A549 (cell line): ENCODE measurements at regions not wholly inside any gene's neighbourhood (a gene's known extent, or its start where the extent isn't known, plus 50 kb on each side); places are given as distances from the start of the nearest gene placed in this dataset.
A peak's percentile ranks its signal among the peaks of the same experiment; 100 is the strongest.

Experiments
- ATAC-seq, 2 experiments: fragments of 200-7000 bp in 1 of 2; fragments of >200 bp in 1 of 2; cut with Nextera tagmentation in 1 of 2; cut with Tn5 transposase in 1 of 2; 3 replicates each; pipeline versions ENCODE4 v1.8.0 to v1.9.1; 2018 to 2020; ENCODE audit warnings: mild to moderate bottlenecking in 1 of 2, moderate library complexity in 1 of 2
- CTCF ChIA-PET: fragments of 300-600 bp; sonication (Branson Sonifier 250); formaldehyde crosslinking; extraction: SDS; loops from one replicate; lab custom pipeline; 2021; ENCODE audit warnings: antibody characterized with exemption, inconsistent platforms; lab: Yijun Ruan, JAX
- POLR2A ChIA-PET: fragments of 350-600 bp; formaldehyde crosslinking; extraction: SDS; loops from one replicate; lab custom pipeline; 2021; ENCODE audit warnings: antibody characterized with exemption, inconsistent platforms; lab: Yijun Ruan, JAX
- DNase-seq, 2 experiments: peaks; one replicate each; pipeline versions ENCODE4 v3.0.0 to v3.0.0-alpha.2; 2011 to 2016; ENCODE audit warnings: low read depth in 1 of 2, low spot score in 1 of 2
- FAIRE-seq: peaks from 2 replicates; lab custom pipeline; 2011; peaks lifted over from hg19 to GRCh38; lab: Jason Lieb, UNC
- H3K27ac ChIP-seq, 2 experiments: fragments of >200 bp; sonication (Bioruptor Twin); formaldehyde crosslinking; 3 replicates each; pipeline ENCODE4 v1.5.1; 2016 to 2017
- H3K4me1 ChIP-seq: fragments of >200 bp; sonication (Bioruptor Twin); formaldehyde crosslinking; 3 replicates; pipeline ENCODE4 v1.6.1; 2016
- H3K4me2 ChIP-seq: fragments of >200 bp; sonication (Bioruptor Twin); formaldehyde crosslinking; 3 replicates; pipeline ENCODE4 v1.6.1; 2016
- H3K4me3 ChIP-seq: fragments of >200 bp; sonication (Bioruptor Twin); formaldehyde crosslinking; 3 replicates; pipeline ENCODE4 v1.5.1; 2016
- H3K9me3 ChIP-seq: fragments of >200 bp; sonication (Bioruptor Twin); formaldehyde crosslinking; 3 replicates; pipeline ENCODE4 v1.6.1; 2016
- BHLHE40 ChIP-seq: IDR thresholded peaks from 2 replicates; pipeline ENCODE4 v1.6.1; 2012; ENCODE audit warnings: low read depth, low read length, inconsistent platforms
- CBX8 ChIP-seq: fragments of 200-600 bp; sonication (generic); IDR thresholded peaks from 2 replicates; pipeline ENCODE4 v1.6.1; 2016
- CHD4 ChIP-seq: fragments of 200-600 bp; sonication (generic); IDR thresholded peaks from 2 replicates; pipeline ENCODE4 v1.6.1; 2016; ENCODE audit warnings: antibody characterized with exemption, mild to moderate bottlenecking, borderline replicate concordance
- EHMT2 ChIP-seq: fragments of 200-600 bp; sonication (generic); IDR thresholded peaks from 2 replicates; pipeline ENCODE4 v1.6.1; 2016; ENCODE audit warnings: antibody characterized with exemption, low read depth, mild to moderate bottlenecking, moderate library complexity
- GATA3 ChIP-seq: IDR thresholded peaks from 2 replicates; pipeline ENCODE4 v1.6.1; 2012; ENCODE audit warnings: borderline replicate concordance
- HOXB13 ChIP-seq: fragments of 250-450 bp; sonication (Bioruptor Pico); IDR thresholded peaks from 2 replicates; pipeline ENCODE4 v1.5.0; 2020; ENCODE audit warnings: low read depth, mild to moderate bottlenecking, moderate library complexity
- JUNB ChIP-seq: fragments of >200 bp; sonication (Bioruptor Twin); formaldehyde crosslinking; IDR thresholded peaks from 2 replicates; pipeline ENCODE4 v1.6.1; 2016
- KDM1A ChIP-seq: fragments of 200-600 bp; sonication (generic); IDR thresholded peaks from 2 replicates; pipeline ENCODE4 v1.6.1; 2016; ENCODE audit warnings: low read depth, mild to moderate bottlenecking
- MAFK ChIP-seq: fragments of 450-650 bp; IDR thresholded peaks from 2 replicates; pipeline ENCODE4 v1.6.1; 2014; ENCODE audit not compliant: partially characterized antibody
- MAZ ChIP-seq: fragments of 150-350 bp; IDR thresholded peaks from 2 replicates; pipeline ENCODE4 v1.6.1; 2014; ENCODE audit warnings: antibody characterized with exemption, low read depth, low read length, borderline replicate concordance
- MYC ChIP-seq: IDR thresholded peaks from 2 replicates; pipeline ENCODE4 v1.6.1; 2012; ENCODE audit warnings: mild to moderate bottlenecking, inconsistent platforms, low read length, improper control_type of control experiment, borderline replicate concordance
- NFE2L2 ChIP-seq: fragments of 150-350 bp; conservative IDR thresholded peaks from 2 replicates; pipeline ENCODE4 v1.6.1; 2014; ENCODE audit warnings: low read length
- NR3C1 ChIP-seq: fragments of >200 bp; sonication (Bioruptor Twin); formaldehyde crosslinking; IDR thresholded peaks from 3 replicates; pipeline ENCODE4 v1.6.1; 2017
- RAD21 ChIP-seq, 2 experiments: fragments of >200 bp in 1 of 2; sonication (Bioruptor Twin) in 1 of 2; formaldehyde crosslinking in 1 of 2; IDR thresholded peaks in 1 of 2; conservative IDR thresholded peaks in 1 of 2; 2 replicates in 1 of 2; 3 replicates in 1 of 2; pipeline ENCODE4 v1.6.1; 2012 to 2018; ENCODE audit warnings: inconsistent platforms in 1 of 2
- RFX5 ChIP-seq: fragments of 450-650 bp; IDR thresholded peaks from 2 replicates; pipeline ENCODE4 v1.7.1; 2014; ENCODE audit warnings: antibody characterized with exemption, mild to moderate bottlenecking, moderate library complexity
- RNF2 ChIP-seq: fragments of 200-600 bp; sonication (generic); IDR thresholded peaks from 2 replicates; pipeline ENCODE4 v1.6.1; 2016; ENCODE audit warnings: low read depth, mild to moderate bottlenecking, antibody characterized with exemption, moderate library complexity, borderline replicate concordance
- TP53 ChIP-seq: fragments of 250-450 bp; sonication (Bioruptor Pico); IDR thresholded peaks from 2 replicates; pipeline ENCODE4 v1.5.0; 2021; ENCODE audit warnings: mild to moderate bottlenecking, moderate library complexity
- ZSCAN20 ChIP-seq: fragments of 250-450 bp; sonication (Bioruptor Pico); IDR thresholded peaks from 2 replicates; pipeline ENCODE4 v1.8.0; 2022; ENCODE audit warnings: mild to moderate bottlenecking, moderate library complexity
- WGBS: methylation state at CpG from one replicate; pipeline ENCODE4 v1.1.6; 2017; ENCODE audit errors: missing lambda C conversion rate; 5-methylcytosine and 5-hydroxymethylcytosine counted together
- TF ChIP-seq, protein P1 (sequence below): fragments of 450-650 bp; IDR thresholded peaks from 2 replicates; pipeline ENCODE4 v1.6.1; 2014; ENCODE audit warnings: antibody characterized with exemption
- TF ChIP-seq, protein P2 (sequence below): fragments of >200 bp; sonication (Bioruptor Twin); formaldehyde crosslinking; IDR thresholded peaks from 2 replicates; pipeline ENCODE4 v1.6.1; 2016
- TF ChIP-seq, protein P3 (sequence below): IDR thresholded peaks from 2 replicates; pipeline ENCODE4 v1.6.1; 2012
- TF ChIP-seq, protein P4 (sequence below): IDR thresholded peaks from 2 replicates; pipeline ENCODE4 v1.6.1; 2012; ENCODE audit warnings: low read depth, borderline replicate concordance

DNA sequence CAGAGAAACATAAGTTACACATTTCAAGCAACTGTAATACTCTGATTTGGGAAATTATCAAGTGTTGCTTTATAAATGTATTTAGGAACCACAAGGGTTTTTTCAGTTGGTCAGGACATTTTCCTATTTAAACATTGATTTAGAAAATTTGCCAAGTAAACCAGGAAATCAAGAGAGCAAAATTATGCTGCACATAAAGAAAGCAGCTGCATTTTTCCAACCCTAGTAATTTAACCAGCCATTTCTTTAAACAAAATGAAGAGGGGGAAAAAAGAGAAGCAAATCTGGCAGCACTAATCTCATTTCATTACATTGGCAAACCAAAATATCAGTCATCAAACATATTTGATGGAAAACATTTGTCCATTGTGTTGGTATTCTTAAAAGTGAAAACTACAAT, 271.4 kb downstream of the TLE1 start:
- ChIA-PET CTCF (interaction anchor here (1.2 kb wide), 1 partner anchor 20 kb away, joined by 3 read pairs; no protein-coding TSS in a partner anchor), POLR2A (no interaction called here)
- no peak overlapping the region for H3K4me2 ChIP-seq
- DNase-seq (no peak), FAIRE-seq (no peak), ATAC-seq (no peak)
- TF ChIP-seq NFE2L2: no peak
- no peak for TF ChIP-seq MAZ
- no peak for TF ChIP-seq BHLHE40
- TF ChIP-seq RAD21 (conservative IDR thresholded peaks at IDR 0.05 in 1 of 2, IDR thresholded peaks at IDR 0.05 in 1 of 2): no peak
- no peak for TF ChIP-seq CHD4
- no peak overlapping the region for H3K27ac ChIP-seq
- H3K4me3 ChIP-seq: no peak overlapping the region
- peaks cover 16% of the 10 kb centered on the region; the same call in 2 of the 3 replicates for H3K9me3 ChIP-seq
- H3K4me1 ChIP-seq: no peaks in the 10 kb centered on the region

DNA sequence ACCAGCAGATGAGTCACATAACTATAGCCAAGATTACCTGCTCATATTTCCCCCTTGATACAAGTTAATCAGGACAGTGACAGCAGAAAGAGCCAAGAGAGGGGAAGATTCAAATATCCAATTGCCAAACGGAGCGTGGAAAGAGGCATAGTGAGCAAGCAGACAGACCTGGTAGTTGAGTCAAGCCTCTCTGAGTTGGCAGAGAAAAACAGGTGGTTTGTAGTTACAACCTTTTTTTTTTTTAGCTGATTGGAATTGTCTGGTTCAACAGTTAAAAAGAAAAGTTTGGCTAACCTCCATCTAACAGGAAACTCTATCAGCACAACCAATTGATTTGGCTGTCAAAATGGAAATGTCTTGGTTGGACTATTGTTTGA, 272.1 kb downstream of the TLE1 start:
- FAIRE-seq: peak; percentile 13
- H3K27ac ChIP-seq: no peak overlapping the region
- TF ChIP-seq TP53 (CRISPR knock-in tag): no peak
- TF ChIP-seq, protein P1, sequence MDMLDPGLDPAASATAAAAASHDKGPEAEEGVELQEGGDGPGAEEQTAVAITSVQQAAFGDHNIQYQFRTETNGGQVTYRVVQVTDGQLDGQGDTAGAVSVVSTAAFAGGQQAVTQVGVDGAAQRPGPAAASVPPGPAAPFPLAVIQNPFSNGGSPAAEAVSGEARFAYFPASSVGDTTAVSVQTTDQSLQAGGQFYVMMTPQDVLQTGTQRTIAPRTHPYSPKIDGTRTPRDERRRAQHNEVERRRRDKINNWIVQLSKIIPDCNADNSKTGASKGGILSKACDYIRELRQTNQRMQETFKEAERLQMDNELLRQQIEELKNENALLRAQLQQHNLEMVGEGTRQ: no peak
- TF ChIP-seq, protein P2, sequence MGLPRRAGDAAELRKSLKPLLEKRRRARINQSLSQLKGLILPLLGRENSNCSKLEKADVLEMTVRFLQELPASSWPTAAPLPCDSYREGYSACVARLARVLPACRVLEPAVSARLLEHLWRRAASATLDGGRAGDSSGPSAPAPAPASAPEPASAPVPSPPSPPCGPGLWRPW: no peak
- no peak overlapping the region for H3K4me3 ChIP-seq
- ChIA-PET POLR2A (no interaction called here), CTCF (interaction anchor here (0.7 to 1.2 kb wide), 2 partner anchors 20 to 31 kb away, joined by 3 read pairs; no protein-coding TSS in a partner anchor)
- no peak overlapping the region for H3K4me2 ChIP-seq
- no peak for ATAC-seq
- H3K4me1 ChIP-seq: no peaks in the 10 kb centered on the region
- no peak for DNase-seq
- peaks cover 18% of the 10 kb centered on the region; the same call in 2 of the 3 replicates for H3K9me3 ChIP-seq
- 92% methylated on average over 2 of the region's 2 CpGs for WGBS

DNA sequence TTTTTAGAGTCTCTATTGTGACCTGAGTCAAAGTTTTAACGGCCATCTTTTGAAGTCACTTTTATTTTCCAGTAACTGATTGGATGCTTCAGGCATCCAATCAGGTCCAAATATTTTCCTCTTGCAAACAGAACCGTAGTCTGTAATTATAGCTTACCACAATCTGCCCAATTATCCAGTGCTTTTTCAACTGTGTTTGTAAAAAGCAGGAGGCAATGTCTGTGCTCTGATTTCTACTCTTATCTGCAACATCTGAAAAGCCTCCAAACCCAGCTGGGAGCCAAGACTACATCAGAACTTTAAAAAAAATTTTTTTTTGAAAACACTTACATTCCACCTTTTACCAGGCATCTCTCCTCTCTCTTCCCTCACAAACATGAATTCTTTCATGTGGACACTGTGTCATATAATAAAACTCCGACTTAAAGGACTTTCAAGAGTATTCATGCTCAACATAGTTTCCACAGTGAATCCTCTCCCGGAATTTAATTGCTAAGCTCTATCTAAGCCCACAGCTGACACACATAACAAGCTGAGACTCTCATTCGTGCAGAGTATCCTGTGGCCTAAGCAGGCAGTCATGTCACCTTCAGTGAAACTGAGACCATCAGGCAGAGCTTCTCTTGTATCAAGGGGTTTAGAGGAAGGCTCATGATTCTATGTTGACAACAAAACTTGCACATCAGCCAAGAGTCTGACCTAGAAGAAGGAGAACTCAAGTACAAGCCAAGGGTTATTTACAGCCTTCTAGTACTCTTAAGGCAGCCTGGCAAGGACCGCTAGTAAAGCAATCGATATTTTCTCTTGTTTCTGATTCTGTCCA, 272.7 kb downstream of the TLE1 start:
- Histone ChIP-seq H3K4me2 (no peak overlapping the region), H3K9me3 (peaks cover 22% of the 10 kb centered on the region; the same call in 2 of the 3 replicates), H3K4me1 (no peaks in the 10 kb centered on the region), H3K27ac (no peak overlapping the region), H3K4me3 (no peak overlapping the region)
- no peak for TF ChIP-seq NR3C1
- TF ChIP-seq EHMT2: no peak
- TF ChIP-seq, protein P1: no peak
- no peak for TF ChIP-seq ZSCAN20 (CRISPR knock-in tag)
- no peak for TF ChIP-seq JUNB
- no peak for TF ChIP-seq TP53 (CRISPR knock-in tag)
- no peak for TF ChIP-seq CBX8
- TF ChIP-seq CHD4: no peak
- TF ChIP-seq HOXB13 (CRISPR knock-in tag): no peak
- TF ChIP-seq MAZ: no peak
- no peak for TF ChIP-seq MAFK
- TF ChIP-seq KDM1A: no peak
- TF ChIP-seq MYC: no peak
- TF ChIP-seq, protein P3, sequence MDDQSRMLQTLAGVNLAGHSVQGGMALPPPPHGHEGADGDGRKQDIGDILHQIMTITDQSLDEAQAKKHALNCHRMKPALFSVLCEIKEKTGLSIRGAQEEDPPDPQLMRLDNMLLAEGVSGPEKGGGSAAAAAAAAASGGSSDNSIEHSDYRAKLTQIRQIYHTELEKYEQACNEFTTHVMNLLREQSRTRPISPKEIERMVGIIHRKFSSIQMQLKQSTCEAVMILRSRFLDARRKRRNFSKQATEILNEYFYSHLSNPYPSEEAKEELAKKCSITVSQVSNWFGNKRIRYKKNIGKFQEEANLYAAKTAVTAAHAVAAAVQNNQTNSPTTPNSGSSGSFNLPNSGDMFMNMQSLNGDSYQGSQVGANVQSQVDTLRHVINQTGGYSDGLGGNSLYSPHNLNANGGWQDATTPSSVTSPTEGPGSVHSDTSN: no peak
- TF ChIP-seq RNF2: no peak
- TF ChIP-seq RFX5: no peak
- no peak for TF ChIP-seq GATA3
- TF ChIP-seq, protein P4, sequence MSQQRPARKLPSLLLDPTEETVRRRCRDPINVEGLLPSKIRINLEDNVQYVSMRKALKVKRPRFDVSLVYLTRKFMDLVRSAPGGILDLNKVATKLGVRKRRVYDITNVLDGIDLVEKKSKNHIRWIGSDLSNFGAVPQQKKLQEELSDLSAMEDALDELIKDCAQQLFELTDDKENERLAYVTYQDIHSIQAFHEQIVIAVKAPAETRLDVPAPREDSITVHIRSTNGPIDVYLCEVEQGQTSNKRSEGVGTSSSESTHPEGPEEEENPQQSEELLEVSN: no peak
- CTCF ChIA-PET: interaction anchor here (0.7 to 1.2 kb wide), 2 partner anchors 19 to 32 kb away, joined by 3 read pairs; no protein-coding TSS in a partner anchor
- ATAC-seq: no peak
- POLR2A ChIA-PET: no interaction called here
- 80% methylated on average over 7 of the region's 7 CpGs for WGBS
- no peak for DNase-seq
- FAIRE-seq: no peak
